HG03108 (cell line): ENCODE measurements at regions not wholly inside any gene's neighbourhood (a gene's known extent, or its start where the extent isn't known, plus 50 kb on each side); places are given as distances from the start of the nearest gene placed in this dataset.

Source experiments
- ATAC-seq: cut with Tn5 transposase; IDR thresholded peaks from one replicate; pipeline ENCODE4 v1.9.1; 2021; ENCODE audit warnings: moderate library complexity; ENCODE audit not compliant: unreplicated experiment

- ATAC-seq: no peak
These were observed 58.1 kb downstream of the TUSC7 start for GRCh38 chr3:116767726-116768125.

- ATAC-seq: peak; percentile 96
These were observed 61.4 kb downstream of the TUSC7 start for GRCh38 chr3:116770815-116771450.

GRCh38 chr3:116776880-116777785 is 67.6 kb downstream of the TUSC7 start:
- ATAC-seq: no peak

- no peak for ATAC-seq
These were observed 75.6 kb downstream of the TUSC7 start for GRCh38 chr3:116785226-116785625.

GRCh38 chr3:116802651-116803050 is 93.1 kb downstream of the TUSC7 start:
- ATAC-seq: no peak

- ATAC-seq: no peak
These were observed 96.8 kb downstream of the TUSC7 start for GRCh38 chr3:116806351-116806750.

GRCh38 chr3:116808725-116809124 is 99.1 kb downstream of the TUSC7 start:
- ATAC-seq: no peak

- no peak for ATAC-seq
These were observed 99.6 kb downstream of the TUSC7 start for GRCh38 chr3:116809208-116809607.

GRCh38 chr3:116811754-116812153 is 102.2 kb downstream of the TUSC7 start:
- ATAC-seq: no peak

- ATAC-seq: no peak
These were observed 103.4 kb downstream of the TUSC7 start for GRCh38 chr3:116812949-116813348.

GRCh38 chr3:116815321-116815720 is 105.7 kb downstream of the TUSC7 start:
- no peak for ATAC-seq

GRCh38 chr3:116815831-116816588 is 106.4 kb downstream of the TUSC7 start:
- ATAC-seq: no peak

- no peak for ATAC-seq
These were observed 111.8 kb downstream of the TUSC7 start for GRCh38 chr3:116821371-116821770.

- ATAC-seq: no peak
These were observed 114.6 kb downstream of the TUSC7 start for GRCh38 chr3:116824208-116824607.

GRCh38 chr3:116833202-116833601 is 123.6 kb downstream of the TUSC7 start:
- ATAC-seq: no peak

GRCh38 chr3:116834816-116835215 is 125.2 kb downstream of the TUSC7 start:
- no peak for ATAC-seq

- no peak for ATAC-seq
These were observed 126.1 kb downstream of the TUSC7 start for GRCh38 chr3:116835658-116836057.

GRCh38 chr3:116836286-116836685 is 126.7 kb downstream of the TUSC7 start:
- ATAC-seq: no peak

- no peak for ATAC-seq
These were observed 127.9 kb downstream of the TUSC7 start for GRCh38 chr3:116837483-116837882.

- ATAC-seq: no peak
These were observed 131.6 kb downstream of the TUSC7 start for GRCh38 chr3:116841003-116841735.
